B cell (primary cell): ENCODE measurements at regions not wholly inside any gene's neighbourhood (a gene's known extent, or its start where the extent isn't known, plus 50 kb on each side); places are given as distances from the start of the nearest gene placed in this dataset.

Experiments used
- ATAC-seq: fragments of 200-7000 bp; cut with Tn5 transposase; one replicate; pipeline ENCODE4 v1.10.0; 2021; ENCODE audit warnings: low read depth, mild to moderate bottlenecking, moderate number of reproducible peaks, moderate library complexity
- CTCF ChIA-PET: fragments of 350-600 bp; sonication (Branson Sonifier 250); formaldehyde crosslinking; loops from one replicate; lab custom pipeline; 2021; ENCODE audit warnings: antibody characterized with exemption, inconsistent platforms; lab: Charles Lee
- POLR2A ChIA-PET: fragments of 350-600 bp; sonication (Branson Sonifier 250); formaldehyde crosslinking; loops from one replicate; lab custom pipeline; 2021; ENCODE audit warnings: antibody characterized with exemption; lab: Charles Lee
- DNase-seq: peaks from one replicate; pipeline ENCODE4 v3.0.0; 2013
- H2AFZ ChIP-seq: 2 replicates; pipeline ENCODE4 v1.6.1; 2012; ENCODE audit warnings: mild to moderate bottlenecking, low read depth, low read length; ENCODE audit not compliant: insufficient read depth, poor library complexity, severe bottlenecking
- H3K27ac ChIP-seq, 2 donors: 1 replicate in 1 of 2; 2 replicates in 1 of 2; pipeline ENCODE4 v1.5.1; 2012 to 2013; ENCODE audit warnings: low read length in 2 of 2, mild to moderate bottlenecking in 2 of 2, moderate library complexity in 1 of 2
- H3K27me3 ChIP-seq, 4 experiments: fragments of 200-600 bp in 1 of 4; sonication (generic) in 1 of 4; replicated peaks in 1 of 4; 1 replicate in 2 of 4; 2 replicates in 2 of 4; pipeline versions ENCODE4 v1.6.1 to v1.7.0; 2013 to 2016; ENCODE audit warnings: low read length in 3 of 4, mild to moderate bottlenecking in 2 of 4, mixed read lengths in 1 of 4, moderate library complexity in 1 of 4; ENCODE audit not compliant: insufficient read depth in 4 of 4, control insufficient read depth in 3 of 4; ENCODE audit errors: control extremely low read depth in 1 of 4
- H3K36me3 ChIP-seq, 2 experiments: replicated peaks in 1 of 2; 1 replicate in 1 of 2; 2 replicates in 1 of 2; pipeline versions ENCODE4 v1.6.1 to v1.7.1; 2013; ENCODE audit warnings: low read length in 1 of 2; ENCODE audit not compliant: insufficient read depth in 2 of 2, control insufficient read depth in 1 of 2; ENCODE audit errors: control extremely low read depth in 1 of 2, extremely low read depth in 1 of 2
- H3K4me1 ChIP-seq, 2 donors: fragments of 200-600 bp in 1 of 2; sonication (generic) in 1 of 2; 1 replicate in 1 of 2; 2 replicates in 1 of 2; pipeline versions ENCODE4 v1.5.1 to v1.6.1; 2013 to 2017; ENCODE audit warnings: low read length in 2 of 2; ENCODE audit not compliant: control insufficient read depth in 2 of 2, insufficient read depth in 2 of 2
- H3K4me2 ChIP-seq: replicated peaks from 2 replicates; pipeline ENCODE3; 2012; ENCODE audit warnings: mild to moderate bottlenecking, low read depth, low read length; ENCODE audit not compliant: poor library complexity, severe bottlenecking
- H3K4me3 ChIP-seq, 5 experiments: fragments of 200-600 bp in 1 of 5; sonication (generic) in 1 of 5; 1 replicate in 3 of 5; 2 replicates in 2 of 5; pipeline versions ENCODE4 v1.5.1 to v1.7.0; 2011 to 2016; ENCODE audit warnings: low read length in 4 of 5, mild to moderate bottlenecking in 4 of 5, low read depth in 2 of 5, control low read depth in 1 of 5, moderate library complexity in 1 of 5; ENCODE audit not compliant: insufficient read depth in 1 of 5; ENCODE audit errors: control extremely low read depth in 1 of 5, extremely low read depth in 1 of 5
- H3K79me2 ChIP-seq: fragments of 200-600 bp; sonication (generic); one replicate; pipeline ENCODE4 v1.6.0; 2016; ENCODE audit warnings: low read length; ENCODE audit not compliant: control insufficient read depth, insufficient read depth
- H3K9ac ChIP-seq: fragments of 200-600 bp; sonication (generic); 2 replicates; pipeline ENCODE4 v1.6.1; 2017; ENCODE audit warnings: mild to moderate bottlenecking, low read length, moderate library complexity
- H3K9me3 ChIP-seq, 3 donors: one replicate each; pipeline versions ENCODE4 v1.6.1 to v1.7.1; 2013; ENCODE audit warnings: low read length in 2 of 3; ENCODE audit not compliant: control insufficient read depth in 2 of 3, insufficient read depth in 1 of 3; ENCODE audit errors: control extremely low read depth in 1 of 3
- H4K20me1 ChIP-seq: 2 replicates; pipeline ENCODE4 v1.6.0; 2012; ENCODE audit warnings: mild to moderate bottlenecking, low read length; ENCODE audit not compliant: insufficient read depth, control insufficient read depth, poor library complexity, severe bottlenecking
- H3K27ac Mint-ChIP-seq: one replicate; pipeline ENCODE4 v1.8.0; 2021; ENCODE audit warnings: mixed read lengths
- H3K27me3 Mint-ChIP-seq: one replicate; pipeline ENCODE4 v1.8.0; 2021; ENCODE audit warnings: mixed read lengths
- H3K4me1 Mint-ChIP-seq: one replicate; pipeline ENCODE4 v1.8.0; 2021; ENCODE audit warnings: mixed read lengths
- H3K4me3 Mint-ChIP-seq: one replicate; pipeline ENCODE4 v1.8.0; 2021; ENCODE audit warnings: mixed read lengths
- H3K9me3 Mint-ChIP-seq: one replicate; pipeline ENCODE4 v1.8.0; 2022; ENCODE audit warnings: mixed read lengths; ENCODE audit not compliant: insufficient read depth
- EZH2 ChIP-seq: IDR thresholded peaks from 2 replicates; pipeline ENCODE4 v1.6.1; 2012; ENCODE audit warnings: borderline replicate concordance, low read depth, mild to moderate bottlenecking, moderate library complexity, low read length; ENCODE audit not compliant: insufficient read depth, poor library complexity, severe bottlenecking
- WGBS: methylation state at CpG from one replicate; pipeline ENCODE4 v1.1.5; 2013; ENCODE audit warnings: missing lambda C conversion rate; ENCODE audit not compliant: insufficient coverage; 5-methylcytosine and 5-hydroxymethylcytosine counted together
- intact Hi-C: fragments of 100-400 bp; cut with micrococcal nuclease; formaldehyde crosslinking; loops from one replicate; pipeline ENCODE4 v1.10.0; 2022
- TF ChIP-seq, protein P1 (sequence below): fragments of 200-600 bp; IDR thresholded peaks from one replicate; pipeline ENCODE4 v1.8.0; 2022; ENCODE audit warnings: antibody characterized with exemption, mild to moderate bottlenecking

DNA sequence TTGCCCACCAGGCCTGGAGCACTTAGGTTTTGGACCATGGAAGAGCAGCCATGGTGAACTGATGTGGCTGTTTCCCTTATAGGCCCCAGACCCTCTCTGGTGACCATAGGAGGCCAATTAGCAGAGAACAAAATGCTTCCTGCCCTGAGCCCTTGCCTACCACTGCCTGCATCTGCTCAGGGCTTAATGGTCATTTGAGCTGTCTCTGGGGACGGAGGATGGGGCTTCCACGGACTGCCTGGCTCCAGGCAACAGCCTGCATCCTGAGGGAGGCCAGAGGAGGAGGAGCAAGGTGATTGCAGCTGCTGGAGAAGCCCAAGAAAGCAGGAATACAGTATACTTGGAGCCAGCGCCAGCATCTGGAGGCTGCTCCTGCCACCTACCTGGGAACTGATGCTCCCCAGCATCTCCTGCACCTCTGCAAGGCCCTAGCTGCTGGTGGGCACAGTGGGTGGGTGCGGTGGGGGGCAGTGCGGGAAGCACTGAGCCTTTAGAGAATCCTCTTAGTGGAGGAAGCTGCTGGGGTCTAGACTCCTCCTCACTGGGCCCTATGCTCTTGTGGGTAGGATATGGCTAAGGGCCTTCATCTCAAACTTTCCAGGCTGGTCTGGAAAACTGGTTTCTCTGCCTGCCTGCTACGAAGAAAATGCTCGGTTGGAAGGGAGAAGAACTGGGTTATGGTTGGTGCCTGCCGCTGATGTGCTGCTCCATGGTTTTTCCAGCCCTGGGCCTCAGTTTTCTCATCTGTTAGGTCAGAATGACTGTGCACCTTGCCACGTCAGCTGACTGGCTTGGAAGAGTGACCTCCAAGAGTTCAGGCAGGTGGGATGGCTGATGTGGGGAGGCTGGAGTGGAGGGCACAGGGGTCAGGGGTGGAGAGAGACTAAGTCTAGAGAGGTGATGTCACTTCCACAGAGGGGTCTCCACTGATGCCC lies 158.8 kb upstream of the PJA1 start:
- Histone ChIP-seq H3K27ac (no peak overlapping the region), H3K4me1 (no peaks in the 10 kb centered on the region), H2AFZ (no peak overlapping the region), H3K79me2 (no peaks in the 10 kb centered on the region), H3K4me3 (no peak overlapping the region), H3K4me2 (no peak overlapping the region), H3K36me3 (no peaks in the 10 kb centered on the region), H4K20me1 (no peaks in the 10 kb centered on the region), H3K27me3 (no peaks in the 10 kb centered on the region), H3K9ac (no peak overlapping the region), H3K9me3 (no peaks in the 10 kb centered on the region)
- ATAC-seq (no peak), DNase-seq (no peak)
- TF ChIP-seq, protein P1, sequence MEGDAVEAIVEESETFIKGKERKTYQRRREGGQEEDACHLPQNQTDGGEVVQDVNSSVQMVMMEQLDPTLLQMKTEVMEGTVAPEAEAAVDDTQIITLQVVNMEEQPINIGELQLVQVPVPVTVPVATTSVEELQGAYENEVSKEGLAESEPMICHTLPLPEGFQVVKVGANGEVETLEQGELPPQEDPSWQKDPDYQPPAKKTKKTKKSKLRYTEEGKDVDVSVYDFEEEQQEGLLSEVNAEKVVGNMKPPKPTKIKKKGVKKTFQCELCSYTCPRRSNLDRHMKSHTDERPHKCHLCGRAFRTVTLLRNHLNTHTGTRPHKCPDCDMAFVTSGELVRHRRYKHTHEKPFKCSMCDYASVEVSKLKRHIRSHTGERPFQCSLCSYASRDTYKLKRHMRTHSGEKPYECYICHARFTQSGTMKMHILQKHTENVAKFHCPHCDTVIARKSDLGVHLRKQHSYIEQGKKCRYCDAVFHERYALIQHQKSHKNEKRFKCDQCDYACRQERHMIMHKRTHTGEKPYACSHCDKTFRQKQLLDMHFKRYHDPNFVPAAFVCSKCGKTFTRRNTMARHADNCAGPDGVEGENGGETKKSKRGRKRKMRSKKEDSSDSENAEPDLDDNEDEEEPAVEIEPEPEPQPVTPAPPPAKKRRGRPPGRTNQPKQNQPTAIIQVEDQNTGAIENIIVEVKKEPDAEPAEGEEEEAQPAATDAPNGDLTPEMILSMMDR = no peak
- TF ChIP-seq EZH2 = no peak
- no peaks in the 10 kb centered on the region for H3K9me3 Mint-ChIP-seq
- H3K4me1 Mint-ChIP-seq = no peaks in the 10 kb centered on the region
- 90% methylated on average over 5 of the region's 9 CpGs for WGBS
- H3K4me3 Mint-ChIP-seq = no peak overlapping the region
- CTCF ChIA-PET = no interaction called here
- POLR2A ChIA-PET = interaction anchor here (0.6 kb wide), 1 partner anchor 23 kb away, joined by 3 read pairs; no protein-coding TSS in a partner anchor
- no peak overlapping the region for H3K27ac Mint-ChIP-seq
- intact Hi-C loops = no loop called here
- no peaks in the 10 kb centered on the region for H3K27me3 Mint-ChIP-seq

DNA sequence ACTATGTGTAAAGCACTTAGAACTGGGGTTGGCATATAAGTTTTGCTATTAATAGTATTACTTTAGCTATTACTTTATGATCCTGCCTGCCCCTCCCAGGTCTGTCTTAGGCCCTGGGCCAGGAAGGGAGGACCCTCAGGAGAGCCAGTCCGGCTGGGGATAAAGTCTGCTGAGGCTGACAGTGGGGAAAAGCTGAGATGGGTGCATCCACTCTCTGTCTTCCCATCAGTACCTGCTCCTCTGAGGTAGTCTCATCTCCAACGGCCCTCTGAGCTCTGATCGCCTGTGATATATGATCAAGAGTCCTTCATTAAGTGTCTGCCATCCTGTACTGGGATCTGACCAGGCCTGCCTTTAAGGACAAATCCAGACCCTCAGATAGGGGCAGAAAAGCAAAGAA lies 156.5 kb upstream of the PJA1 start:
- intact Hi-C loops = no loop called here
- 79% methylated on average over 2 of the region's 3 CpGs for WGBS

More for the DNA sequence above, 156.5 kb upstream of the PJA1 start:
- H3K27me3 Mint-ChIP-seq = peaks cover 4% of the 10 kb centered on the region
- no peaks in the 10 kb centered on the region for H3K4me1 ChIP-seq
- DNase-seq (no peak), ATAC-seq (no peak)
- no peak overlapping the region for H3K27ac Mint-ChIP-seq
- H3K4me3 ChIP-seq = no peak overlapping the region
- H3K4me1 Mint-ChIP-seq = no peaks in the 10 kb centered on the region
- no peaks in the 10 kb centered on the region for H3K9me3 Mint-ChIP-seq
- POLR2A ChIA-PET = no interaction called here
- H3K27me3 ChIP-seq = no peaks in the 10 kb centered on the region
- CTCF ChIA-PET = no interaction called here
- no peak overlapping the region for H3K4me2 ChIP-seq
- no peak overlapping the region for H2AFZ ChIP-seq
- H3K79me2 ChIP-seq = no peaks in the 10 kb centered on the region
- H3K9me3 ChIP-seq = no peaks in the 10 kb centered on the region
- H4K20me1 ChIP-seq = no peaks in the 10 kb centered on the region
- no peaks in the 10 kb centered on the region for H3K36me3 ChIP-seq
- no peak overlapping the region for H3K4me3 Mint-ChIP-seq
- TF ChIP-seq EZH2 = no peak
- TF ChIP-seq, protein P1 = no peak
- no peak overlapping the region for H3K9ac ChIP-seq
- H3K27ac ChIP-seq = no peak overlapping the region
